ENCODE measurements at regions not wholly inside any gene's neighbourhood (a gene's known extent, or its start where the extent isn't known, plus 50 kb on each side); places are given as distances from the start of the nearest gene placed in this dataset.
"Not testable (repeated sequence)": the region's sequence is repeated elsewhere in the genome, so short reads cannot be mapped to it uniquely, and the experiment has no call there.

DNA sequence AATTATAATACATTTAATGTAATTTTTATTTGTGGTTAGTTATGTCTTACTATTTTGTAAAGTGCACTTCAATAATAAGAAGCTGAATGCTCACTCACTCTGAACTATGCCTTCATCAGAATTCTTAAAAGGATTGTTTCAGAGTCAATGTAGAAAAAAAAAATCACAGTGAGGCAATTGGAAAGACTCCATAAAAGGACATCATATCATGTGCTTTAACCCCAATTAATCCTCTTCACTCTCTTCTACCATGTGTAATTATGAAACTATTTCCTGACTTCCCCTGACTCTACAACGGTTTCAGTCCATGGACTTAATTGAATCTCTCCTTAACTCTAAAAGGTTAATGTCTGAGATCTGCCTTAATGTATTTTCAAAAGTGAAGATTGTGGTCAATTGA is 250.4 kb upstream of the ALG10 start:
- no peak overlapping the region for H2AK5ac ChIP-seq (ENCODE audit: insufficient read length, low read length)
- H3K4ac ChIP-seq (ENCODE audit: low read depth, low read length), result no peak overlapping the region
- no peaks in the 10 kb centered on the region for H3K27me3 ChIP-seq (ENCODE audit: insufficient read depth, low read length)
- H3K9me3 Mint-ChIP-seq, result peaks cover 33 to 41% of the 10 kb centered on the region in 2 experiments
- no peak overlapping the region for H2BK120ac ChIP-seq (ENCODE audit: low read depth, low read length, poor library complexity, severe bottlenecking)
- no peak for TF ChIP-seq CTCF (conservative IDR thresholded peaks at IDR 0.05)
- H3K27ac Mint-ChIP-seq, result no peak overlapping the region
- no peak overlapping the region for H3K18ac ChIP-seq (ENCODE audit: insufficient read length, low read depth, low read length)
- H3K56ac ChIP-seq (ENCODE audit: insufficient read length, low read depth, low read length), result no peak overlapping the region
- H3K9ac ChIP-seq (ENCODE audit: extremely low read depth, insufficient read length, low read length), result no peak overlapping the region
- no peak overlapping the region for H3K23ac ChIP-seq (ENCODE audit: insufficient read length, low read depth, low read length)
- no peak overlapping the region for H4K8ac ChIP-seq (replicated peaks; ENCODE audit: insufficient read length, low read depth, low read length)
- no peak overlapping the region for H4K91ac ChIP-seq (ENCODE audit: insufficient read length, low read depth, low read length)
- H3K4me2 ChIP-seq (ENCODE audit: insufficient read depth, insufficient read length, low read length), result no peak overlapping the region
- no peaks in the 10 kb centered on the region for H3K79me2 ChIP-seq (ENCODE audit: insufficient read depth, low read length)
- no peaks in the 10 kb centered on the region for H3K79me1 ChIP-seq (ENCODE audit: insufficient read depth, low read depth, low read length, poor library complexity, severe bottlenecking)
- no peak overlapping the region for H2AFZ ChIP-seq (ENCODE audit: low read length)
- no peak overlapping the region for H2BK15ac ChIP-seq (ENCODE audit: low read depth, low read length)
- no peaks in the 10 kb centered on the region for H3K27me3 Mint-ChIP-seq (ENCODE audit: low read depth)
- peaks cover 0 to 38% (median 5%) of the 10 kb centered on the region in 3 experiments; a peak in 4 of 7 replicates for H3K36me3 Mint-ChIP-seq (ENCODE audit: insufficient read depth in 1 of 3, low read depth in 3 of 3)
- H3K27ac ChIP-seq (ENCODE audit: insufficient read length, low read depth, low read length), result no peak overlapping the region
- no peaks in the 10 kb centered on the region for H4K20me1 ChIP-seq (ENCODE audit: control insufficient read depth, insufficient read depth, insufficient read length)
- H3K4me1 Mint-ChIP-seq, result no peaks in the 10 kb centered on the region
- no peak overlapping the region for H3T11ph ChIP-seq (ENCODE audit: low read length)
- H3K4me3 Mint-ChIP-seq, result no peak overlapping the region
- no peaks in the 10 kb centered on the region for H3K23me2 ChIP-seq (ENCODE audit: insufficient read length, low read depth, low read length, poor library complexity, severe bottlenecking)
- H3K14ac ChIP-seq (ENCODE audit: insufficient read depth, low read length), result no peak overlapping the region
- no CpG with 5 or more reads among the region's 1 CpG for whole genome bisulfite sequencing (ENCODE audit: extremely low coverage, insufficient read length, low lambda C conversion rate)
- no peak for DNase-seq
- no peak overlapping the region for H2BK20ac ChIP-seq (ENCODE audit: low read depth, low read length, poor library complexity, severe bottlenecking)
- no peaks in the 10 kb centered on the region for H3K4me1 ChIP-seq (ENCODE audit: insufficient read depth, low read length)
- no peak overlapping the region for H4K5ac ChIP-seq (ENCODE audit: insufficient read length, low read depth, low read length)
- no peak overlapping the region for H2BK5ac ChIP-seq (ENCODE audit: insufficient read length, low read length)
- H2BK12ac ChIP-seq (ENCODE audit: insufficient read length, low read depth, low read length), result no peak overlapping the region
- H3K9me3 ChIP-seq (ENCODE audit: control insufficient read depth, low read depth, low read length), result no peaks in the 10 kb centered on the region

DNA sequence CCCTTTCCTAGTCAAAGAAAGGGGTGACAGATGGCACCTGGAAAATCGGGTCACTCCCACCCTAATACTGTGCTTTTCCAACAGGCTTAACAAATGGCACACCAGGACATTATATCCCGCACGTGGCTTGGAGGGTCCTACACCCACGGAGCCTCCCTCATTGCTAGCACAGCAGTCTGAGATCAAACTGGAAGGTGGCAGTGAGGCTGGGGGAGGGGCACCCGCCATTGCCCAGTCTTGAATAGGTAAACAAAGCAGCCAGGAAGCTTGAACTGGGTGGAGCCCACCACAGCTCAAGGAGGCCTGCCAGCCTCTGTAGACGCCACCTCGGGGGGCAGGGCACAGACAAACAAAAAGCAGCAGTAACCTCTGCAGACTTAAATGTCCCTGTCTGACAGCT is 249.2 kb upstream of the ALG10 start:
- H4K5ac ChIP-seq (ENCODE audit: insufficient read length, low read depth, low read length); H4K91ac ChIP-seq (ENCODE audit: insufficient read length, low read depth, low read length); H4K20me1 ChIP-seq (ENCODE audit: control insufficient read depth, insufficient read depth, insufficient read length); H3K9ac ChIP-seq (ENCODE audit: extremely low read depth, insufficient read length, low read length); H4K8ac ChIP-seq (replicated peaks; ENCODE audit: insufficient read length, low read depth, low read length); H3K9me3 ChIP-seq (ENCODE audit: control insufficient read depth, low read depth, low read length); H3K27ac ChIP-seq (ENCODE audit: insufficient read length, low read depth, low read length); H2BK120ac ChIP-seq (ENCODE audit: low read depth, low read length, poor library complexity, severe bottlenecking); H3T11ph ChIP-seq (ENCODE audit: low read length); H3K18ac ChIP-seq (ENCODE audit: insufficient read length, low read depth, low read length); H3K23ac ChIP-seq (ENCODE audit: insufficient read length, low read depth, low read length); H3K23me2 ChIP-seq (ENCODE audit: insufficient read length, low read depth, low read length, poor library complexity, severe bottlenecking); H3K4me1 ChIP-seq (ENCODE audit: insufficient read depth, low read length); H2BK15ac ChIP-seq (ENCODE audit: low read depth, low read length); H3K27me3 ChIP-seq (ENCODE audit: insufficient read depth, low read length); H2BK20ac ChIP-seq (ENCODE audit: low read depth, low read length, poor library complexity, severe bottlenecking); H3K4me2 ChIP-seq (ENCODE audit: insufficient read depth, insufficient read length, low read length); H3K4ac ChIP-seq (ENCODE audit: low read depth, low read length); H3K4me1 Mint-ChIP-seq; H3K56ac ChIP-seq (ENCODE audit: insufficient read length, low read depth, low read length); H3K79me2 ChIP-seq (ENCODE audit: insufficient read depth, low read length); H2BK12ac ChIP-seq (ENCODE audit: insufficient read length, low read depth, low read length); H3K27me3 Mint-ChIP-seq (ENCODE audit: low read depth); H3K4me3 Mint-ChIP-seq; H3K27ac Mint-ChIP-seq; DNase-seq; H2BK5ac ChIP-seq (ENCODE audit: insufficient read length, low read length); H2AK5ac ChIP-seq (ENCODE audit: insufficient read length, low read length); H3K79me1 ChIP-seq (ENCODE audit: insufficient read depth, low read depth, low read length, poor library complexity, severe bottlenecking); H2AFZ ChIP-seq (ENCODE audit: low read length); H3K14ac ChIP-seq (ENCODE audit: insufficient read depth, low read length): not testable (repeated sequence)
- WGBS (ENCODE audit: extremely low coverage, insufficient read length, low lambda C conversion rate), result no CpG with 5 or more reads among the region's 7 CpGs
- Mint-ChIP-seq H3K9me3 (peaks cover 36 to 41% of the 10 kb centered on the region in 2 experiments), H3K36me3 (ENCODE audit: insufficient read depth in 1 of 3, low read depth in 3 of 3) (peaks cover 0 to 38% (median 5%) of the 10 kb centered on the region in 3 experiments; a peak in 4 of 7 replicates)

Data from H9 (cell line).